Liver (tissue), 3 donors: ENCODE measurements at regions not wholly inside any gene's neighbourhood (a gene's known extent, or its start where the extent isn't known, plus 50 kb on each side); places are given as distances from the start of the nearest gene placed in this dataset.

Source experiments
- EGR1 ChIP-seq, 2 donors: IDR thresholded peaks; 2 replicates each; pipeline ENCODE4 v1.6.1; 2016 to 2018; ENCODE audit warnings: antibody characterized with exemption in 2 of 2, low read depth in 2 of 2
- GABPA ChIP-seq, 2 donors: IDR thresholded peaks in 1 of 2; conservative IDR thresholded peaks in 1 of 2; 2 replicates each; pipeline ENCODE4 v1.6.1; 2016; ENCODE audit warnings: antibody characterized with exemption in 2 of 2, mild to moderate bottlenecking in 1 of 2, moderate library complexity in 1 of 2
- NR2F2 ChIP-seq: IDR thresholded peaks from 2 replicates; pipeline ENCODE4 v1.6.1; 2016; ENCODE audit warnings: antibody characterized with exemption
- REST ChIP-seq: IDR thresholded peaks from 2 replicates; pipeline ENCODE4 v1.6.1; 2016; ENCODE audit warnings: antibody characterized with exemption, mild to moderate bottlenecking
- TF ChIP-seq, protein P1 (sequence below): IDR thresholded peaks from 2 replicates; pipeline ENCODE4 v1.6.1; 2016; ENCODE audit warnings: antibody characterized with exemption
- TF ChIP-seq, protein P2 (sequence below): fragments of 150-350 bp; IDR thresholded peaks from 2 replicates; pipeline ENCODE4 v1.5.1; 2017; ENCODE audit warnings: improper control_type of control experiment, low read depth, low read length; ENCODE audit not compliant: missing input control
- TF ChIP-seq, protein P3 (sequence below): IDR thresholded peaks from 2 replicates; pipeline ENCODE4 v1.6.1; 2016; ENCODE audit warnings: antibody characterized with exemption
- donor health status: healthy.
- donor health status: healthy.

GRCh38 chr2:76280686-76281085 lies 570.0 kb upstream of the GCFC2 start:
- TF ChIP-seq REST = no peak
- no peak for TF ChIP-seq NR2F2
- TF ChIP-seq, protein P1, sequence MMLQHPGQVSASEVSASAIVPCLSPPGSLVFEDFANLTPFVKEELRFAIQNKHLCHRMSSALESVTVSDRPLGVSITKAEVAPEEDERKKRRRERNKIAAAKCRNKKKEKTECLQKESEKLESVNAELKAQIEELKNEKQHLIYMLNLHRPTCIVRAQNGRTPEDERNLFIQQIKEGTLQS = no peak
- TF ChIP-seq, protein P2, sequence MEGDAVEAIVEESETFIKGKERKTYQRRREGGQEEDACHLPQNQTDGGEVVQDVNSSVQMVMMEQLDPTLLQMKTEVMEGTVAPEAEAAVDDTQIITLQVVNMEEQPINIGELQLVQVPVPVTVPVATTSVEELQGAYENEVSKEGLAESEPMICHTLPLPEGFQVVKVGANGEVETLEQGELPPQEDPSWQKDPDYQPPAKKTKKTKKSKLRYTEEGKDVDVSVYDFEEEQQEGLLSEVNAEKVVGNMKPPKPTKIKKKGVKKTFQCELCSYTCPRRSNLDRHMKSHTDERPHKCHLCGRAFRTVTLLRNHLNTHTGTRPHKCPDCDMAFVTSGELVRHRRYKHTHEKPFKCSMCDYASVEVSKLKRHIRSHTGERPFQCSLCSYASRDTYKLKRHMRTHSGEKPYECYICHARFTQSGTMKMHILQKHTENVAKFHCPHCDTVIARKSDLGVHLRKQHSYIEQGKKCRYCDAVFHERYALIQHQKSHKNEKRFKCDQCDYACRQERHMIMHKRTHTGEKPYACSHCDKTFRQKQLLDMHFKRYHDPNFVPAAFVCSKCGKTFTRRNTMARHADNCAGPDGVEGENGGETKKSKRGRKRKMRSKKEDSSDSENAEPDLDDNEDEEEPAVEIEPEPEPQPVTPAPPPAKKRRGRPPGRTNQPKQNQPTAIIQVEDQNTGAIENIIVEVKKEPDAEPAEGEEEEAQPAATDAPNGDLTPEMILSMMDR = no peak
- no peak for TF ChIP-seq GABPA (IDR thresholded peaks at IDR 0.05 in 1 of 2, conservative IDR thresholded peaks at IDR 0.05 in 1 of 2)
- TF ChIP-seq, protein P3, sequence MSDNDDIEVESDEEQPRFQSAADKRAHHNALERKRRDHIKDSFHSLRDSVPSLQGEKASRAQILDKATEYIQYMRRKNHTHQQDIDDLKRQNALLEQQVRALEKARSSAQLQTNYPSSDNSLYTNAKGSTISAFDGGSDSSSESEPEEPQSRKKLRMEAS = no peak
- no peak for TF ChIP-seq EGR1 (IDR thresholded peaks at IDR 0.05; ENCODE audit: low read depth in 2 of 2)
